HepG2 (cell line): ENCODE measurements at regions not wholly inside any gene's neighbourhood (a gene's known extent, or its start where the extent isn't known, plus 50 kb on each side); places are given as distances from the start of the nearest gene placed in this dataset.

Experiments used
- ATAC-seq: fragments of 200-7000 bp; cut with Tn5 transposase; 3 replicates; pipeline ENCODE4 v1.9.1; 2020; ENCODE audit warnings: mild to moderate bottlenecking, moderate library complexity
- BruUV-seq: library from RNA; stranded (reverse); fragments of 400-500 nt; replicated peaks from 2 replicates; lab custom pipeline; 2021; lab: Mats Ljungman, UMichigan
- CTCF ChIA-PET: fragments of 300-600 bp; formaldehyde crosslinking; extraction: SDS; loops from one replicate; lab custom pipeline; 2021; ENCODE audit warnings: low total read pairs, inconsistent platforms, low intra/inter-chr PET ratio; lab: Yijun Ruan, JAX
- POLR2A ChIA-PET: fragments of 350-600 bp; sonication (Branson Sonifier 250); formaldehyde crosslinking; loops from one replicate; lab custom pipeline; 2020; ENCODE audit warnings: antibody characterized with exemption, inconsistent platforms; lab: Yijun Ruan, JAX
- DNase-seq: peaks from one replicate; pipeline ENCODE4 v3.0.0-alpha.2; 2015; ENCODE audit warnings: low spot score
- FAIRE-seq: peaks from 3 replicates; lab custom pipeline; 2011; peaks lifted over from hg19 to GRCh38; lab: Jason Lieb, UNC
- H2AFZ ChIP-seq: one replicate; pipeline ENCODE4 v1.6.1; 2011; ENCODE audit warnings: low read length, inconsistent platforms
- H3K27ac ChIP-seq: fragments of 300-600 bp; 3 replicates; pipeline ENCODE4 v1.8.0; 2011; ENCODE audit warnings: mixed run types, mild to moderate bottlenecking, mixed read lengths, low read length, inconsistent platforms; ENCODE audit not compliant: insufficient read depth; ENCODE audit errors: extremely low read length
- H3K27me3 ChIP-seq, 2 experiments: fragments of 200-600 bp in 1 of 2; 2 replicates in 1 of 2; 3 replicates in 1 of 2; pipeline versions ENCODE4 v1.6.0 to v1.8.0; 2011; ENCODE audit warnings: low read length in 2 of 2, mild to moderate bottlenecking in 2 of 2, moderate library complexity in 2 of 2, inconsistent platforms in 1 of 2; ENCODE audit not compliant: insufficient read depth in 2 of 2, control insufficient read depth in 1 of 2
- H3K36me3 ChIP-seq, 2 experiments: fragments of 200-600 bp in 1 of 2; replicated peaks in 1 of 2; 2 replicates in 1 of 2; 3 replicates in 1 of 2; pipeline versions ENCODE4 v1.5.1 to v1.8.0; 2011; ENCODE audit warnings: low read length in 2 of 2, inconsistent platforms in 1 of 2; ENCODE audit not compliant: insufficient read depth in 2 of 2, control insufficient read depth in 1 of 2
- H3K4me1 ChIP-seq: 2 replicates; pipeline ENCODE4 v1.5.1; 2012; ENCODE audit warnings: low read length, inconsistent platforms; ENCODE audit not compliant: insufficient read depth
- H3K4me2 ChIP-seq: 2 replicates; pipeline ENCODE4 v1.6.0; 2011; ENCODE audit warnings: low read depth, low read length, inconsistent platforms
- H3K4me3 ChIP-seq, 3 experiments: fragments of 200-600 bp in 1 of 3; sonication (generic), shearing (Covaris generic) in 1 of 3; replicated peaks in 1 of 3; 2 replicates each; pipeline ENCODE4 v1.5.1; 2011 to 2016; ENCODE audit warnings: low read length in 3 of 3, inconsistent platforms in 2 of 3, low read depth in 2 of 3, mild to moderate bottlenecking in 2 of 3, control low read depth in 1 of 3, mixed read lengths in 1 of 3; ENCODE audit not compliant: insufficient read depth in 1 of 3
- H3K79me2 ChIP-seq: one replicate; pipeline ENCODE4 v1.6.1; 2011; ENCODE audit warnings: low read length, inconsistent platforms; ENCODE audit not compliant: insufficient read depth
- H3K9ac ChIP-seq: 2 replicates; pipeline ENCODE4 v1.6.0; 2011; ENCODE audit warnings: mild to moderate bottlenecking, low read depth, low read length, inconsistent platforms; ENCODE audit not compliant: insufficient read depth
- H3K9me3 ChIP-seq: 2 replicates; pipeline ENCODE4 v1.5.1; 2012; ENCODE audit warnings: mild to moderate bottlenecking, low read length
- H4K20me1 ChIP-seq: 2 replicates; pipeline ENCODE4 v1.6.0; 2011; ENCODE audit warnings: inconsistent platforms, mild to moderate bottlenecking, low read length, moderate library complexity; ENCODE audit not compliant: insufficient read depth
- FOXA3 ChIP-seq: IDR thresholded peaks from 2 replicates; pipeline ENCODE4 v1.6.1; 2016; ENCODE audit warnings: missing genetic modification reagents, missing compliant biosample characterization
- LBX2 ChIP-seq: sonication (generic); formaldehyde crosslinking; IDR thresholded peaks from 2 replicates; pipeline ENCODE4 v1.5.0; 2020; ENCODE audit warnings: missing genetic modification reagents, mild to moderate bottlenecking, borderline replicate concordance
- MLLT10 ChIP-seq: sonication (generic); formaldehyde crosslinking; IDR thresholded peaks from 2 replicates; pipeline ENCODE4 v1.4.0; 2020; ENCODE audit warnings: missing genetic modification reagents
- NR2F6 ChIP-seq, 2 experiments: IDR thresholded peaks; 2 replicates each; pipeline ENCODE4 v1.6.1; 2016; ENCODE audit warnings: antibody characterized with exemption in 1 of 2, mild to moderate bottlenecking in 1 of 2
- PITX1 ChIP-seq: sonication (generic); formaldehyde crosslinking; IDR thresholded peaks from 2 replicates; pipeline ENCODE4 v1.5.1; 2020; ENCODE audit warnings: mild to moderate bottlenecking, missing genetic modification reagents
- POGZ ChIP-seq: sonication (generic); formaldehyde crosslinking; IDR thresholded peaks from 2 replicates; pipeline ENCODE4 v1.4.0; 2020; ENCODE audit warnings: mild to moderate bottlenecking, missing genetic modification reagents
- SKI ChIP-seq: fragments of 450-650 bp; IDR thresholded peaks from one replicate; pipeline ENCODE4 v1.6.1; 2018; ENCODE audit warnings: mild to moderate bottlenecking; ENCODE audit not compliant: partially characterized antibody
- TFAP4 ChIP-seq: sonication (generic); IDR thresholded peaks from 2 replicates; pipeline ENCODE4 v1.6.1; 2016; ENCODE audit warnings: low read depth, borderline replicate concordance
- TOE1 ChIP-seq: sonication (generic); formaldehyde crosslinking; IDR thresholded peaks from 2 replicates; pipeline ENCODE4 v1.4.0; 2020; ENCODE audit warnings: mild to moderate bottlenecking, missing genetic modification reagents
- ZFP36L2 ChIP-seq: sonication (generic); formaldehyde crosslinking; IDR thresholded peaks from 2 replicates; pipeline ENCODE4 v1.4.0; 2020; ENCODE audit warnings: missing genetic modification reagents
- ZNF121 ChIP-seq: sonication (generic); formaldehyde crosslinking; IDR thresholded peaks from 2 replicates; pipeline ENCODE4 v1.5.0; 2020; ENCODE audit warnings: mild to moderate bottlenecking, missing genetic modification reagents
- ZNF331 ChIP-seq: sonication (generic); formaldehyde crosslinking; IDR thresholded peaks from 2 replicates; pipeline ENCODE4 v1.4.0; 2020; ENCODE audit warnings: missing genetic modification reagents
- ZNF563 ChIP-seq: sonication (generic); formaldehyde crosslinking; IDR thresholded peaks from 2 replicates; pipeline ENCODE4 v1.8.0; 2022; ENCODE audit warnings: mild to moderate bottlenecking, moderate library complexity, missing genetic modification reagents
- ZNF569 ChIP-seq: sonication (generic); formaldehyde crosslinking; IDR thresholded peaks from 2 replicates; pipeline ENCODE4 v1.5.0; 2020; ENCODE audit warnings: mild to moderate bottlenecking, missing genetic modification reagents, moderate library complexity, borderline replicate concordance
- ZNF691 ChIP-seq: sonication (generic); formaldehyde crosslinking; IDR thresholded peaks from 2 replicates; pipeline ENCODE4 v1.4.0; 2020; ENCODE audit warnings: missing genetic modification reagents, low read depth, mild to moderate bottlenecking, borderline replicate concordance
- WGBS: methylation state at CpG from one replicate; pipeline ENCODE4 v1.1.6; 2017; ENCODE audit warnings: low lambda C conversion rate; 5-methylcytosine and 5-hydroxymethylcytosine counted together
- in situ Hi-C: cut with HindIII; loops from 2 replicates; pipeline ENCODE4 v1.10.0; 2017; ENCODE audit warnings: low pct_unique_long_range_greater_than_20kb; ENCODE audit not compliant: extremely low pct_ligation_motif_present
- intact Hi-C: fragments of 100-400 bp; cut with micrococcal nuclease; formaldehyde crosslinking; loops from one replicate; pipeline ENCODE4 v1.10.0; 2022; ENCODE audit not compliant: unreplicated experiment
- TF ChIP-seq, protein P1 (sequence below): sonication (generic); formaldehyde crosslinking; IDR thresholded peaks from 2 replicates; pipeline ENCODE4 v1.5.0; 2020; ENCODE audit warnings: mild to moderate bottlenecking, low read depth, missing genetic modification reagents, borderline replicate concordance
- TF ChIP-seq, protein P2 (sequence below): sonication (generic); formaldehyde crosslinking; IDR thresholded peaks from 2 replicates; pipeline ENCODE4 v1.5.1; 2020; ENCODE audit warnings: missing genetic modification reagents, mild to moderate bottlenecking, borderline replicate concordance

DNA sequence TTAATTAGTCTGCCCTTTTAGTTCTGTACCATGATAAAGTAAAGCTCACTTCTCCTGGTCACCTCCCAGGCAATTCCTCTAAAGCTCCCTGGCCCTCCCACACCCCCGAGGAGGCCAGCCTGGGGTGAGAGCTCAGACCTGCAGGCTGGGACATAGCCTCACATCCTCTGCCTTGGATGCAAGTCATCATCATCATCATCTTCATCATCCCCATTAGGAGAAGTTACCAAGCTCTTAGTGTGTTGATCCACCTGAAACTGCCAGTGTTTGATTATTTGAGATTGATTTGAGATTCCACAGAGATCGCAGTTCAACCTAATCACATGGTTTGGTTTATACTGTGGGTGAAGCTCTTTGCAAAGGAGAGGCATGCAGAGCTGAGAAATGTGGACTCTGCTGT lies 197.5 kb downstream of the CYLD start:
- FAIRE-seq (no peak), ATAC-seq (no peak), DNase-seq (no peak)
- Histone ChIP-seq H4K20me1 (no peaks in the 10 kb centered on the region), H2AFZ (no peak overlapping the region), H3K4me1 (no peaks in the 10 kb centered on the region), H3K79me2 (no peaks in the 10 kb centered on the region), H3K4me2 (no peak overlapping the region), H3K27ac (no peak overlapping the region), H3K4me3 (no peak overlapping the region), H3K9me3 (no peaks in the 10 kb centered on the region), H3K27me3 (peaks cover 0 to 10% of the 10 kb centered on the region in 2 experiments; a peak in 2 of 5 replicates), H3K9ac (no peak overlapping the region), H3K36me3 (no peaks in the 10 kb centered on the region)
- POLR2A ChIA-PET = no interaction called here
- CTCF ChIA-PET = no interaction called here
- WGBS = 11% methylated on average over 2 of the region's 2 CpGs
- no TSS peak for BruUV-seq
- in situ Hi-C loops = no loop called here
- TF ChIP-seq PITX1 = no peak
- no peak for TF ChIP-seq POGZ
- TF ChIP-seq FOXA3 = no peak
- TF ChIP-seq TOE1 (CRISPR knock-in tag) = no peak
- TF ChIP-seq, protein P1, sequence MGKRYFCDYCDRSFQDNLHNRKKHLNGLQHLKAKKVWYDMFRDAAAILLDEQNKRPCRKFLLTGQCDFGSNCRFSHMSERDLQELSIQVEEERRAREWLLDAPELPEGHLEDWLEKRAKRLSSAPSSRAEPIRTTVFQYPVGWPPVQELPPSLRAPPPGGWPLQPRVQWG (CRISPR knock-in tag) = no peak
- no peak for TF ChIP-seq ZNF331 (CRISPR knock-in tag)
- no peak for TF ChIP-seq SKI
- TF ChIP-seq ZFP36L2 (CRISPR knock-in tag) = no peak
- no peak for TF ChIP-seq ZNF691
- intact Hi-C loops = no loop called here

GRCh38 chr16:50938932-50939331 lies 197.0 kb downstream of the CYLD start:
- no peak for FAIRE-seq
- Histone ChIP-seq H4K20me1 (no peaks in the 10 kb centered on the region), H3K27me3 (peaks cover 0 to 5% of the 10 kb centered on the region in 2 experiments; a peak in 1 of 5 replicates), H3K9me3 (no peaks in the 10 kb centered on the region), H3K9ac (no peak overlapping the region), H3K4me3 (no peak overlapping the region), H3K79me2 (no peaks in the 10 kb centered on the region), H2AFZ (no peak overlapping the region), H3K27ac (no peak overlapping the region), H3K4me2 (no peak overlapping the region), H3K4me1 (no peaks in the 10 kb centered on the region), H3K36me3 (no peaks in the 10 kb centered on the region)
- CTCF ChIA-PET = no interaction called here
- ATAC-seq = peak; percentile 68
- intact Hi-C loops (no loop called here), in situ Hi-C loops (no loop called here)
- DNase-seq = peak; percentile 10
- POLR2A ChIA-PET = no interaction called here
- 2% methylated on average over 11 of the region's 11 CpGs for WGBS
- no TSS peak for BruUV-seq
- TF ChIP-seq ZNF563 (CRISPR knock-in tag) (no peak), LBX2 (no peak), MLLT10 (CRISPR knock-in tag) (no peak), TFAP4 (no peak), ZNF121 (no peak), NR2F6 (IDR thresholded peaks at IDR 0.05) (no peak), NR2F6 (CRISPR knock-in tag; IDR thresholded peaks at IDR 0.05) (no peak), ZNF569 (no peak)
- TF ChIP-seq, protein P2, sequence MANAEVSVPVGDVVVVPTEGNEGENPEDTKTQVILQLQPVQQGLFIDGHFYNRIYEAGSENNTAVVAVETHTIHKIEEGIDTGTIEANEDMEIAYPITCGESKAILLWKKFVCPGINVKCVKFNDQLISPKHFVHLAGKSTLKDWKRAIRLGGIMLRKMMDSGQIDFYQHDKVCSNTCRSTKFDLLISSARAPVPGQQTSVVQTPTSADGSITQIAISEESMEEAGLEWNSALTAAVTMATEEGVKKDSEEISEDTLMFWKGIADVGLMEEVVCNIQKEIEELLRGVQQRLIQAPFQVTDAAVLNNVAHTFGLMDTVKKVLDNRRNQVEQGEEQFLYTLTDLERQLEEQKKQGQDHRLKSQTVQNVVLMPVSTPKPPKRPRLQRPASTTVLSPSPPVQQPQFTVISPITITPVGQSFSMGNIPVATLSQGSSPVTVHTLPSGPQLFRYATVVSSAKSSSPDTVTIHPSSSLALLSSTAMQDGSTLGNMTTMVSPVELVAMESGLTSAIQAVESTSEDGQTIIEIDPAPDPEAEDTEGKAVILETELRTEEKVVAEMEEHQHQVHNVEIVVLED (CRISPR knock-in tag) = no peak
